PC-3 (cell line): ENCODE measurements at regions not wholly inside any gene's neighbourhood (a gene's known extent, or its start where the extent isn't known, plus 50 kb on each side); places are given as distances from the start of the nearest gene placed in this dataset.

Experiments used
- CTCF ChIP-seq: fragments of 300-600 bp; sonication (generic); conservative IDR thresholded peaks from 2 replicates; pipeline ENCODE4 v1.5.1; 2017; ENCODE audit warnings: antibody characterized with exemption, low read depth, mild to moderate bottlenecking, low read length
- EZH2 ChIP-seq: fragments of 300-600 bp; sonication (generic); IDR thresholded peaks from one replicate; pipeline ENCODE4 v1.6.1; 2017; ENCODE audit warnings: antibody characterized with exemption, mild to moderate bottlenecking, low read length; ENCODE audit not compliant: unreplicated experiment
- EZH2phosphoT487 ChIP-seq: fragments of 300-600 bp; sonication (generic); IDR thresholded peaks from 2 replicates; pipeline ENCODE4 v1.6.1; 2018; ENCODE audit warnings: mild to moderate bottlenecking, antibody characterized with exemption, low read length, borderline replicate concordance

- TF ChIP-seq CTCF (no peak), EZH2 (no peak), EZH2phosphoT487 (no peak)
Observed at GRCh38 chr7:124257638-124258308, 224.9 kb upstream of the TMEM229A start.
